NCI-H446 treated with DMSO at 0.1 percent for 48 hours (cell line): ENCODE measurements at regions not wholly inside any gene's neighbourhood (a gene's known extent, or its start where the extent isn't known, plus 50 kb on each side); places are given as distances from the start of the nearest gene placed in this dataset.
A peak's percentile ranks its signal among the peaks of the same experiment; 100 is the strongest.

Experiments used
- DNase-seq: peaks from one replicate; lab custom pipeline; 2025; lab: John Stamatoyannopoulos, UW

GRCh38 chr5:158553195-158553961 is 546.3 kb downstream of the EBF1 start:
- peak; percentile 71 for DNase-seq

- DNase-seq = no peak
These were observed 547.5 kb downstream of the EBF1 start for GRCh38 chr5:158552241-158552640.

GRCh38 chr5:158549311-158549710 is 550.4 kb downstream of the EBF1 start:
- DNase-seq = no peak

GRCh38 chr5:158546748-158547147 is 553.0 kb downstream of the EBF1 start:
- no peak for DNase-seq

GRCh38 chr5:158545949-158546530 is 553.7 kb downstream of the EBF1 start:
- DNase-seq = no peak

- no peak for DNase-seq
These were observed 555.1 kb downstream of the EBF1 start for GRCh38 chr5:158544388-158545339.

- DNase-seq = no peak
These were observed 556.0 kb downstream of the EBF1 start for GRCh38 chr5:158543539-158544387.

GRCh38 chr5:158541536-158542297 is 558.0 kb downstream of the EBF1 start:
- no peak for DNase-seq

- no peak for DNase-seq
These were observed 561.1 kb downstream of the EBF1 start for GRCh38 chr5:158538506-158539074.

- no peak for DNase-seq
These were observed 562.4 kb downstream of the EBF1 start for GRCh38 chr5:158537366-158537765.

- DNase-seq = no peak
These were observed 565.5 kb downstream of the EBF1 start for GRCh38 chr5:158534203-158534602.

- DNase-seq = no peak
These were observed 567.0 kb downstream of the EBF1 start for GRCh38 chr5:158532739-158533138.

GRCh38 chr5:158531860-158532259 is 567.9 kb downstream of the EBF1 start:
- no peak for DNase-seq

- DNase-seq = no peak
These were observed 569.6 kb downstream of the EBF1 start for GRCh38 chr5:158530115-158530514.

- DNase-seq = no peak
These were observed 570.3 kb downstream of the EBF1 start for GRCh38 chr5:158529454-158529853.

GRCh38 chr5:158525663-158526062 is 574.1 kb downstream of the EBF1 start:
- no peak for DNase-seq

GRCh38 chr5:158524070-158524469 is 575.6 kb downstream of the EBF1 start:
- no peak for DNase-seq

- DNase-seq = no peak
These were observed 576.9 kb downstream of the EBF1 start for GRCh38 chr5:158522776-158523175.

GRCh38 chr5:158521995-158522394 is 577.7 kb downstream of the EBF1 start:
- DNase-seq = no peak

GRCh38 chr5:158519433-158520021 is 580.2 kb downstream of the EBF1 start:
- DNase-seq = no peak
